Muscle layer of duodenum (tissue), 2 donors: ENCODE measurements at regions not wholly inside any gene's neighbourhood (a gene's known extent, or its start where the extent isn't known, plus 50 kb on each side); places are given as distances from the start of the nearest gene placed in this dataset.

Experiments
- H3K27ac ChIP-seq: one replicate; pipeline ENCODE4 v1.7.0; 2013; ENCODE audit warnings: mild to moderate bottlenecking, low read length
- H3K27me3 ChIP-seq: one replicate; pipeline ENCODE4 v1.7.0; 2013; ENCODE audit warnings: low read depth, mild to moderate bottlenecking, control low read depth, low read length
- H3K36me3 ChIP-seq, 2 donors: one replicate each; pipeline ENCODE4 v1.7.0; 2013; ENCODE audit warnings: low read length in 2 of 2, control low read depth in 1 of 2, mild to moderate bottlenecking in 1 of 2; ENCODE audit not compliant: insufficient read depth in 2 of 2, control insufficient read depth in 1 of 2
- H3K4me1 ChIP-seq, 2 donors: one replicate each; pipeline ENCODE4 v1.7.0; 2013; ENCODE audit warnings: low read length in 2 of 2, mild to moderate bottlenecking in 2 of 2, control low read depth in 1 of 2, moderate library complexity in 1 of 2; ENCODE audit not compliant: insufficient read depth in 2 of 2, control insufficient read depth in 1 of 2
- H3K4me3 ChIP-seq, 2 donors: one replicate each; pipeline ENCODE4 v1.7.0; 2013; ENCODE audit warnings: low read length in 2 of 2, low read depth in 1 of 2, mild to moderate bottlenecking in 1 of 2
- H3K9me3 ChIP-seq, 2 donors: one replicate each; pipeline ENCODE4 v1.7.0; 2013; ENCODE audit warnings: low read length in 2 of 2, control low read depth in 1 of 2, mild to moderate bottlenecking in 1 of 2; ENCODE audit not compliant: control insufficient read depth in 1 of 2
- donor health status: healthy.

GRCh38 chr2:51695531-51695930 is 663.6 kb upstream of the NRXN1 start:
- no peak overlapping the region for H3K27ac ChIP-seq
- H3K36me3 ChIP-seq: no peaks in the 10 kb centered on the region
- H3K4me3 ChIP-seq: no peak overlapping the region
- H3K9me3 ChIP-seq: no peaks in the 10 kb centered on the region
- no peaks in the 10 kb centered on the region for H3K4me1 ChIP-seq
- H3K27me3 ChIP-seq: no peaks in the 10 kb centered on the region

GRCh38 chr2:51693640-51694039 is 661.7 kb upstream of the NRXN1 start:
- H3K27me3 ChIP-seq: no peaks in the 10 kb centered on the region
- no peaks in the 10 kb centered on the region for H3K4me1 ChIP-seq
- H3K36me3 ChIP-seq: no peaks in the 10 kb centered on the region
- H3K4me3 ChIP-seq: no peak overlapping the region
- H3K9me3 ChIP-seq: no peaks in the 10 kb centered on the region
- H3K27ac ChIP-seq: no peak overlapping the region

- no peaks in the 10 kb centered on the region for H3K9me3 ChIP-seq
- H3K4me3 ChIP-seq: no peak overlapping the region
- H3K36me3 ChIP-seq: no peaks in the 10 kb centered on the region
- H3K4me1 ChIP-seq: no peaks in the 10 kb centered on the region
- no peaks in the 10 kb centered on the region for H3K27me3 ChIP-seq
- H3K27ac ChIP-seq: no peak overlapping the region
These were observed 649.9 kb upstream of the NRXN1 start for GRCh38 chr2:51681854-51682253.

GRCh38 chr2:51673628-51674027 is 641.7 kb upstream of the NRXN1 start:
- H3K27me3 ChIP-seq: no peaks in the 10 kb centered on the region
- no peak overlapping the region for H3K27ac ChIP-seq

GRCh38 chr2:51667679-51668078 is 635.7 kb upstream of the NRXN1 start:
- H3K27me3 ChIP-seq: no peaks in the 10 kb centered on the region
- H3K4me1 ChIP-seq: no peaks in the 10 kb centered on the region
- H3K36me3 ChIP-seq: no peaks in the 10 kb centered on the region
- no peak overlapping the region for H3K4me3 ChIP-seq
- H3K27ac ChIP-seq: no peak overlapping the region
- peaks cover 0 to 2% of the 10 kb centered on the region in 2 donors for H3K9me3 ChIP-seq

More at GRCh38 chr2:51673628-51674027, 641.7 kb upstream of the NRXN1 start:
- Histone ChIP-seq H3K9me3 (no peaks in the 10 kb centered on the region), H3K36me3 (no peaks in the 10 kb centered on the region), H3K4me1 (no peaks in the 10 kb centered on the region), H3K4me3 (no peak overlapping the region)

- H3K36me3 ChIP-seq: no peaks in the 10 kb centered on the region
- H3K27ac ChIP-seq: no peak overlapping the region
- no peaks in the 10 kb centered on the region for H3K27me3 ChIP-seq
- peaks cover 0 to 2% of the 10 kb centered on the region in 2 donors for H3K9me3 ChIP-seq
- no peak overlapping the region for H3K4me3 ChIP-seq
- H3K4me1 ChIP-seq: no peaks in the 10 kb centered on the region
These were observed 630.3 kb upstream of the NRXN1 start for GRCh38 chr2:51662187-51662586.

GRCh38 chr2:51657849-51658248 is 625.9 kb upstream of the NRXN1 start:
- H3K27ac ChIP-seq: no peak overlapping the region
- no peak overlapping the region for H3K4me3 ChIP-seq
- no peaks in the 10 kb centered on the region for H3K4me1 ChIP-seq
- no peaks in the 10 kb centered on the region for H3K36me3 ChIP-seq
- H3K9me3 ChIP-seq: no peaks in the 10 kb centered on the region
- no peaks in the 10 kb centered on the region for H3K27me3 ChIP-seq

- no peak overlapping the region for H3K4me3 ChIP-seq
- no peaks in the 10 kb centered on the region for H3K9me3 ChIP-seq
- H3K36me3 ChIP-seq: no peaks in the 10 kb centered on the region
These were observed 618.8 kb upstream of the NRXN1 start for GRCh38 chr2:51650769-51651168.

GRCh38 chr2:51649366-51649765 is 617.4 kb upstream of the NRXN1 start:
- no peaks in the 10 kb centered on the region for H3K9me3 ChIP-seq
- no peak overlapping the region for H3K4me3 ChIP-seq
- H3K4me1 ChIP-seq: no peaks in the 10 kb centered on the region
- H3K36me3 ChIP-seq: no peaks in the 10 kb centered on the region
- no peak overlapping the region for H3K27ac ChIP-seq
- H3K27me3 ChIP-seq: no peaks in the 10 kb centered on the region

More at GRCh38 chr2:51650769-51651168, 618.8 kb upstream of the NRXN1 start:
- Histone ChIP-seq H3K27ac (no peak overlapping the region), H3K27me3 (no peaks in the 10 kb centered on the region), H3K4me1 (no peaks in the 10 kb centered on the region)

GRCh38 chr2:51638811-51639210 is 606.9 kb upstream of the NRXN1 start:
- H3K27me3 ChIP-seq: no peaks in the 10 kb centered on the region
- no peaks in the 10 kb centered on the region for H3K9me3 ChIP-seq
- no peaks in the 10 kb centered on the region for H3K4me1 ChIP-seq
- H3K4me3 ChIP-seq: no peak overlapping the region
- H3K36me3 ChIP-seq: no peaks in the 10 kb centered on the region
- no peak overlapping the region for H3K27ac ChIP-seq

GRCh38 chr2:51633073-51633472 is 601.1 kb upstream of the NRXN1 start:
- Histone ChIP-seq H3K9me3 (no peaks in the 10 kb centered on the region), H3K27me3 (no peaks in the 10 kb centered on the region), H3K27ac (no peak overlapping the region), H3K4me1 (no peaks in the 10 kb centered on the region), H3K36me3 (no peaks in the 10 kb centered on the region), H3K4me3 (no peak overlapping the region)

GRCh38 chr2:51629406-51629805 is 597.5 kb upstream of the NRXN1 start:
- H3K4me1 ChIP-seq: no peaks in the 10 kb centered on the region
- H3K4me3 ChIP-seq: no peak overlapping the region
- no peaks in the 10 kb centered on the region for H3K27me3 ChIP-seq
- H3K27ac ChIP-seq: no peak overlapping the region
- no peaks in the 10 kb centered on the region for H3K36me3 ChIP-seq
- no peaks in the 10 kb centered on the region for H3K9me3 ChIP-seq
